ENCODE measurements at regions not wholly inside any gene's neighbourhood (a gene's known extent, or its start where the extent isn't known, plus 50 kb on each side); places are given as distances from the start of the nearest gene placed in this dataset.

GRCh38 chr20:12395353-12395752, 477.7 kb downstream of the BTBD3 start:
- TF ChIP-seq, protein P1, sequence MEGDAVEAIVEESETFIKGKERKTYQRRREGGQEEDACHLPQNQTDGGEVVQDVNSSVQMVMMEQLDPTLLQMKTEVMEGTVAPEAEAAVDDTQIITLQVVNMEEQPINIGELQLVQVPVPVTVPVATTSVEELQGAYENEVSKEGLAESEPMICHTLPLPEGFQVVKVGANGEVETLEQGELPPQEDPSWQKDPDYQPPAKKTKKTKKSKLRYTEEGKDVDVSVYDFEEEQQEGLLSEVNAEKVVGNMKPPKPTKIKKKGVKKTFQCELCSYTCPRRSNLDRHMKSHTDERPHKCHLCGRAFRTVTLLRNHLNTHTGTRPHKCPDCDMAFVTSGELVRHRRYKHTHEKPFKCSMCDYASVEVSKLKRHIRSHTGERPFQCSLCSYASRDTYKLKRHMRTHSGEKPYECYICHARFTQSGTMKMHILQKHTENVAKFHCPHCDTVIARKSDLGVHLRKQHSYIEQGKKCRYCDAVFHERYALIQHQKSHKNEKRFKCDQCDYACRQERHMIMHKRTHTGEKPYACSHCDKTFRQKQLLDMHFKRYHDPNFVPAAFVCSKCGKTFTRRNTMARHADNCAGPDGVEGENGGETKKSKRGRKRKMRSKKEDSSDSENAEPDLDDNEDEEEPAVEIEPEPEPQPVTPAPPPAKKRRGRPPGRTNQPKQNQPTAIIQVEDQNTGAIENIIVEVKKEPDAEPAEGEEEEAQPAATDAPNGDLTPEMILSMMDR (IDR thresholded peaks at IDR 0.05; ENCODE audit: low read length), result no peak
- no peak for TF ChIP-seq EZH2 (IDR thresholded peaks at IDR 0.05; ENCODE audit: borderline replicate concordance, low read length)
